Urinary bladder (tissue), 3 donors: ENCODE measurements at regions not wholly inside any gene's neighbourhood (a gene's known extent, or its start where the extent isn't known, plus 50 kb on each side); places are given as distances from the start of the nearest gene placed in this dataset.
"Not testable (repeated sequence)": the region's sequence is repeated elsewhere in the genome, so short reads cannot be mapped to it uniquely, and the experiment has no call there.

Experiments
- DNase-seq: peaks from one replicate; pipeline ENCODE4 v3.0.0-alpha.2; 2015; ENCODE audit errors: extremely low spot score
- H3K27ac ChIP-seq: one replicate; pipeline ENCODE4 v1.5.1; 2013; ENCODE audit warnings: low read depth, mild to moderate bottlenecking, moderate library complexity
- H3K36me3 ChIP-seq: one replicate; pipeline ENCODE4 v1.6.1; 2013; ENCODE audit warnings: mild to moderate bottlenecking, moderate library complexity; ENCODE audit not compliant: insufficient read depth
- H3K4me1 ChIP-seq: one replicate; pipeline ENCODE4 v1.6.1; 2013; ENCODE audit warnings: mild to moderate bottlenecking, moderate library complexity; ENCODE audit not compliant: insufficient read depth
- H3K4me3 ChIP-seq: one replicate; pipeline ENCODE4 v1.5.1; 2013; ENCODE audit warnings: low read depth, low read length
- WGBS: extraction: QIAGEN DNeasy Blood & Tissue Kit; methylation state at CpG from one replicate; pipeline ENCODE4 v1.1.7; 2013; 5-methylcytosine and 5-hydroxymethylcytosine counted together
- donor health status: healthy with polysubstance abuse.
- donor health status: healthy.

DNA sequence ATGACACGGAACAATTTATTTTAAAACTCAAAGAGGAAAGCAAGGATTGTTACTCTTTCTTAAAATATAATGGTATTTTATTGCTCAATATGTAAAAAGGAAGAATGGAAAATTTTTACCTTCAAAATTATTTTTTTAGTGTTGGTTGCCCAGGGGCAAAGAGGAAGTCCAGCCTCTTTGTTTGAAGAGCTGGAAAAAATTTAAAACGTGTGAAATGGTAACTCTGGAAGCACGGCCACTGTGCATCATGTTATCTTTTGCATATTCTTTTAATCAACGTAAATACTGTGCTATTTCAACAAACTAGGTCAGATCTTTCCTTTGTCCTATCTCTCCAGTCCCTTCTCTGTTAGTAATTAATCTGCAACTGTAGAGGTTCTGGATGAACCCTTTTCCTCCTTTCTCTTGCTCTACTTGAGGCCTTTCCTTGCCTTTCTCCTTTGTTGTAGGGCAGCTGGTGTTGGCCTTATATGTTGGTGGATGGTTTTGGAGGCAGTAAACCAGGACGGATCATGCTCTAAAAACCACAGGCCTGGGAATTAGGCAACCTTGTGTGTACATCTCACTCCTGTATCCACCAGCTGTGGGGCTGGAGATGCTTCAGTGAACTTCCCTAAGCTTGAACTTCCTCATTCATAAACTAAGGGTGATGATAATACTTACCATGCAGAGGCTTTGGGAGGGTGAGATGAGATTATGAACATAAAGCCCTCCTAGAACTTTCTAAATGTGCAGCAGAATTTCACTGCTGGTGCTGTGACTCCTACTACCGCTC, 143.3 kb downstream of the PRL start:
- DNase-seq = no peak
- Histone ChIP-seq H3K4me1 (no peaks in the 10 kb centered on the region), H3K27ac (no peak overlapping the region), H3K4me3 (no peak overlapping the region), H3K36me3 (no peaks in the 10 kb centered on the region)
- 84% methylated on average over 6 of the region's 6 CpGs for WGBS

GRCh38 chr6:22155551-22155950, 141.3 kb downstream of the PRL start:
- H3K4me1 ChIP-seq = no peaks in the 10 kb centered on the region
- 91% methylated on average over 4 of the region's 4 CpGs for WGBS
- DNase-seq = no peak

GRCh38 chr6:22157233-22157632, 139.6 kb downstream of the PRL start:
- Histone ChIP-seq H3K36me3 (no peaks in the 10 kb centered on the region), H3K4me3 (no peak overlapping the region), H3K4me1 (no peaks in the 10 kb centered on the region), H3K27ac (no peak overlapping the region)
- 98% methylated on average over 4 of the region's 4 CpGs for WGBS
- no peak for DNase-seq

More at GRCh38 chr6:22155551-22155950, 141.3 kb downstream of the PRL start:
- H3K4me3 ChIP-seq = no peak overlapping the region
- no peak overlapping the region for H3K27ac ChIP-seq
- no peaks in the 10 kb centered on the region for H3K36me3 ChIP-seq

DNA sequence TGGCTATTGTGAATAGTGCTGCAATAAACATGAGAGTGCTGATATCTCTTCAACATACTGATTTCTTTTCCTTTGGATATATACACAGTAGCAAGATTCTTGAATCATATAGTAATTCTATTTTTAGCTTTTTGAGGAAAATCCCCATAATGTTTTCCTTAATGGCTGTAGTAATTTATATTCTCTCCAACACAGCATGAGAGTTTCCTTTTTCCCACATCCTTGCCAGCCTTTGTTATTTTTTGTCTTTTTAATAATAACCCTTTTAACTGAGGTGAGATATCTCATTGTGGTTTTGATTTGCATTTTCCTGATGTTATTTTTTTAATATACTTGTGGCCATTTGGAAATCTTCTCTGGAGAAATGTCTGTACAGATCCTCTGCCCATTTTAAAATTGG, 132.6 kb downstream of the PRL start:
- Histone ChIP-seq H3K4me1 (no peaks in the 10 kb centered on the region), H3K36me3 (no peaks in the 10 kb centered on the region), H3K4me3 (no peak overlapping the region), H3K27ac (no peak overlapping the region)
- DNase-seq = no peak

GRCh38 chr6:22171006-22171405, 125.8 kb downstream of the PRL start:
- H3K36me3 ChIP-seq, H3K4me3 ChIP-seq, DNase-seq, H3K27ac ChIP-seq, H3K4me1 ChIP-seq: not testable (repeated sequence)
- 98% methylated on average over 5 of the region's 5 CpGs for WGBS

DNA sequence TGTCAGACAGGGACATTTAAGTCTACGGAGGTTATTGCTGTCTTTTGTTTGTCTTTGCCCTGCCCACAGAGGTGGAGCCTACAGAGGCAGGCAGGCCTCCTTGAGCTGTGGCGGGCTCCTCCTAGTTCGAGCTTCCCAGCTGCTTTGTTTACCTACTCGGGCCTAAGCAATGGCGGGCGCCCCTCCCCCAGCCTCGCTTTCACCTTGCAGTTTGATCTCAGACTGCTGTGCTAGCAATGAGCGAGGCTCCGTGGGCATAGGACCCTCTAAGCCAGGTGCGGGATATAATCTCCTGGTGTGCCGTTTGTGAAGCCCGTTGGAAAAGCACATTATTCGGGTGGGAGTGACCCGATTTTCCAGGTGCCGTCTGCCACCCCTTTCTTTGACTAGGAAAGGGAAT, 125.0 kb downstream of the PRL start:
- DNase-seq, H3K27ac ChIP-seq, H3K4me1 ChIP-seq, H3K4me3 ChIP-seq, H3K36me3 ChIP-seq: not testable (repeated sequence)
- 95% methylated on average over 15 of the region's 15 CpGs for WGBS

DNA sequence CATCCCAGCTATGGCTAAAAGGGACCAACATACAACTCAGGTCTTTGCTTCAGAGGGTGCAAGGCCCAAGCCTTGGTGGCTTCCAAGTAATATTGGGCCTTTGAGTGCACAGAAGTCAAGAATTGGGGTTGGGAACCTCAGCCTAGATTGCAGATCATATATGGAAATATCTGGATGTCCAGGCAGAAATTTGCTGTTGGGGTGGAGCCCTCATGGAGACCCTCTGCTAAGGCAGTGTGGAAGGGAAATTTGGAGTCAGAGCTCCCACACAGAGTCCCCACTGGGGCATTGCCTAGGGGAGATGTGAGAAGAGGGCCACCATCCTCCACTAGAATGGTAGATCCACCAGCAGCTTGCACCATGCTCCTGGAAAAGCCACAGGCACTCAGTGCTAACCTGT, 123.5 kb downstream of the PRL start:
- Histone ChIP-seq H3K27ac (no peak overlapping the region), H3K4me1 (no peaks in the 10 kb centered on the region), H3K4me3 (no peak overlapping the region), H3K36me3 (no peaks in the 10 kb centered on the region)
- DNase-seq = no peak

DNA sequence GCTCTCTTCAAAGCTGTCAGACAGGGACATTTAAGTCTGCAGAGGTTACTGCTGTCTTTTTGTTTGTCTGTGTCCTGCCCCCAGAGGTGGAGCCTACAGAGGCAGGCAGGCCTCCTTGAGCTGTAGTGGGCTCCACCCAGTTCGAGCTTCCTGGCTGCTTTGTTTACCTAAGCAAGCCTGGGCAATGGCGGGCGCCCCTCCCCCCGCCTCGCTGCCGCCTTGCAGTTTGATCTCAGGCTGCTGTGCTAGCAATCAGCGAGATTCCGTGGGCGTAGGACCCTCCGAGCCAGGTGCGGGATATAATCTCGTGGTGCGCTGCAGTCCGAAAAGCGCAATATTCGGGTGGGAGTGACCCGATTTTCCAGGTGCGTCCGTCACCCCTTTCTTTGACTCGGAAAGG, 116.6 kb downstream of the PRL start:
- not testable (repeated sequence) for H3K36me3 ChIP-seq, H3K27ac ChIP-seq, H3K4me1 ChIP-seq, DNase-seq, H3K4me3 ChIP-seq
- 86% methylated on average over 20 of the region's 20 CpGs for WGBS

DNA sequence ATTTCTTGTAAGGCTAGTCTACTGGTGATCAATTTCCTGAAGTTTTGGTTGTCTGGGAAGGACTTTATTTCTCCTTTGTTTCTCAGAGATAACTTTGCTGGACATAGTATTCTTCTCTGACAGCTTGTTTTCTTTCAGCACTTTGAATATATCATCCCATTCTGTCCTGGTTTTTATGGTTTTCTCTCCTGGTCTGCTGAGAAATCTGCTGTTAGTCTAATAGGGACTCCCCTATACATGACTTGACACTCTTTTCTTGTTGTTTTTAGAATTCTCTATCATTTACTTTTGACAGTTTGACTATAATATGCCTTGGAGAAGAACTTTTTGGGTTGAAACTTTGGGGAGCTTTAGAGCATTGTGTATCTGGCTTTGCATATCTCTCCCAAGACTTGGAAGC, 112.5 kb downstream of the PRL start:
- DNase-seq = no peak
- Histone ChIP-seq H3K4me3 (no peak overlapping the region), H3K27ac (no peak overlapping the region), H3K4me1 (no peaks in the 10 kb centered on the region), H3K36me3 (no peaks in the 10 kb centered on the region)

- DNase-seq = no peak
- H3K4me3 ChIP-seq = no peak overlapping the region
- no peaks in the 10 kb centered on the region for H3K36me3 ChIP-seq
- 91% methylated on average over 6 of the region's 6 CpGs for WGBS
- H3K4me1 ChIP-seq = no peaks in the 10 kb centered on the region
- no peak overlapping the region for H3K27ac ChIP-seq
Observed at GRCh38 chr6:22189946-22190345, 106.9 kb downstream of the PRL start.

DNA sequence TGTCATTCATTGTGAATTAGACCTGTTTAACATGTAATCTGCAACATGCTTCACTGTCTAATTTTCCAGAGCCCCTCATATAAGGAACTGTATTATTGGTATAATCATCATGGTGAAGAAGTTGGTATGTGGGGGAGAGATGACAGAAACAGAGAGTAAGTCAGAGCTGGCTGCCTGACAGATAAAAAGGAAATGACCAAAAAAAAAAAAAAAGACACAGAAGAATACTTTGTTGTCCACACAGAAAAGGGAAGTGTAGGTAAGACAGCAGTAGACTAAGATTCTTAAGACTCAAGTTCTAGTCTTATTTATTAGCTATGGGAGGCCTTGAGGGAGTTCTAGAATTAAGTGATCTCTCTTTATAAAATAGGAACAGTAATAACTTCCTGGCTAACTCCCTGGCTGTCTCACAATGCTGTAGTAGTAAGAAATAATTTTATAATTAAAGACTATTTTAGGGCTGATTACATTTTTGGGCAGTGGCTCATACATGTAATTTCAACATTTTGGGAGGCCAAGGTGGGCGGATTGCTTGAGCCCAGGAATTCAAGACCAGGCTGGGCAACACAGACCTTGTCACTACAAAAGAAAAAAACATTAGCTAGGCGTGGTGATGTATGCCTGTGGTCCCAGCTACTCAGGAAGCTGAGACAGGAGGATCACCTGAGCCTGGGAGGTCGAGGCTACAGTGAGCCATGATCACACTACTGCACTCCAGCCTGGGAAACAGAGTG, 102.5 kb downstream of the PRL start:
- no peak for DNase-seq
- H3K4me1 ChIP-seq = no peaks in the 10 kb centered on the region
- no peak overlapping the region for H3K27ac ChIP-seq
- no peaks in the 10 kb centered on the region for H3K36me3 ChIP-seq
- WGBS = 90% methylated on average over 3 of the region's 3 CpGs
- no peak overlapping the region for H3K4me3 ChIP-seq

DNA sequence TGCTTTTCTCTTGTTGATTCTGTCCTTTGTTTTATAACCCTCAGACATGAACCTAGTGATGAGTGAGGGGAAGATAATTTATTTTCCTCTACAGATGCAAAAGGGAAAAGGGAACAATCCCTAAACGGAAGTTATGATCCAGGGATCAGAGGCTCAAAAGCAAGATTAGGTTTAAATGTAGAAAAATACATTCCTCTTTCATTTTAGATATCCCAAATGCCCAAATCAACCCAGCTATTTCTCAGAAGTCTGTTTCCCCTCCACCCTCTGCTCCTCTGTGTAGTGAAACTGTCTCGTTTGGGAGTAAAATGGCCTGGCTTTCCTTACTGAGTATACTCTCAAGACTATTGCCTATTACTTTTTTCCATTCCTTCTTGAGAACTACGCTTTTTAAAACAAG, 97.1 kb downstream of the PRL start:
- Histone ChIP-seq H3K4me3 (no peak overlapping the region), H3K27ac (no peak overlapping the region), H3K36me3 (no peaks in the 10 kb centered on the region), H3K4me1 (peaks cover 1% of the 10 kb centered on the region)
- 66% methylated on average over 3 of the region's 3 CpGs for WGBS
- DNase-seq = no peak

- no peak overlapping the region for H3K27ac ChIP-seq
- no peak for DNase-seq
- H3K4me1 ChIP-seq = peaks cover 1% of the 10 kb centered on the region
- WGBS = 94% methylated on average over 6 of the region's 6 CpGs
- H3K4me3 ChIP-seq = no peak overlapping the region
- no peaks in the 10 kb centered on the region for H3K36me3 ChIP-seq
Observed at GRCh38 chr6:22204153-22204552, 92.7 kb downstream of the PRL start.

DNA sequence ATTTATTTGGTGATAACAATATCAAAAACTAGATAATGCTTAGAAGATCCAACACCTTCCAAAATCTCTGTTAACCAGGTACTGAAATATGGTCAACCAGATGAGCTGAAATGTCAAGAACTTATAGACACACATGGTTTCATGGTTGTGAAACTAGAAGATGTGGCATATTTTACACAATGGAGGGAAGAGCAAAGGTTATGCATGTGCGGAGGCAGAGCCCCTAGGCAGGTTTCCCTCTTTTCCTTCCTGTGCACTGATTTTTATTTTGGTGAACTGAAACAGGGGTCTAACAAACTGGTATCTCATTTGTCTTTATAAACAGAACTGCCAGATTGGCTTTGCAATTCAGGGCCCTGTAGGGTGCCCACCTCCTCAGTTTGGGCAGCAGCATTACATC, 91.6 kb downstream of the PRL start:
- Histone ChIP-seq H3K27ac (no peak overlapping the region), H3K4me1 (peaks cover 1% of the 10 kb centered on the region), H3K4me3 (no peak overlapping the region), H3K36me3 (no peaks in the 10 kb centered on the region)
- 35% methylated on average over 1 of the region's 1 CpG for WGBS
- no peak for DNase-seq
